ENCODE measurements at regions not wholly inside any gene's neighbourhood (a gene's known extent, or its start where the extent isn't known, plus 50 kb on each side); places are given as distances from the start of the nearest gene placed in this dataset.
"Not testable (repeated sequence)": the region's sequence is repeated elsewhere in the genome, so short reads cannot be mapped to it uniquely, and the experiment has no call there.

DNA sequence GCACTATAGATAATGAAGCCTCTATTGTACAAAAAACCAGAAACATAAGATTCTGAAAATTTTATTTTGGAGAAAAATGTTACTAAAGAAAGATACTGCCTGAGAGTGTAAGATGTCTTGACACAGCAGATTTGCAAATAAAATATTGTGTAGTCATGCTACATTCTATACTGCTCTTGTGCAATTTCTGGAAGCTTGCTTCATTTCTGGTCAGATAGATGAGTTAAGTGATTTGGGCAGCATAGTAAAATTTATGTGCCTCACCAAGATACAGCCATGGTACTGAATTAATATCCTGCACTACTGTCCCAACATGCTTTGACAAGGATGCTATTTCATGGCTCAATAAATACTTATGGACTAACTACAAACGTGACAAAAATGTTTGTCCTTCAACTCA, 55.1 kb upstream of the STARD13 start:
- no peak for DNase-seq (ENCODE audit: low read depth)

- DNase-seq (ENCODE audit: low read depth), result no peak
These were observed 56.4 kb upstream of the STARD13 start for GRCh38 chr13:33341861-33342452.

- DNase-seq (ENCODE audit: low read depth), result no peak
These were observed 60.3 kb upstream of the STARD13 start for GRCh38 chr13:33345842-33346241.

DNA sequence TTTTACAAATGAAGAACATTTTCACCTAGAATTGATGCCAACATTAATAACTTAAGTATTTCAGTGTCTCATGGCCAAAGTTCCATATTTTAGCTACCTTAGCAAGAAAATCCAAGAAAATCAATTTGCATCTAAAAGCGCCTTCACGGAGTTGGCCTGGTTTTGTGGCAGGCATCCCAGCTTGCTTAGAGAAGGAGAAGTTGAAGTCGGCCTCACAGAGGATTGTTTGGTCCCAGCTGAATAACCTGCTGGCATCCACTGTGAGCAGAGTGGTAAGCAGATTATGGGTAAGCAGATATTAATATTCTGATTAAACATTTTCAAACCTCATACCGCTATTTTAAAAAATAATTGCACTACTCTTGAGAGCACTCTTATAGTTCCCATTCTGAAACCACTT, 62.3 kb upstream of the STARD13 start:
- DNase-seq (ENCODE audit: low read depth), result no peak

DNA sequence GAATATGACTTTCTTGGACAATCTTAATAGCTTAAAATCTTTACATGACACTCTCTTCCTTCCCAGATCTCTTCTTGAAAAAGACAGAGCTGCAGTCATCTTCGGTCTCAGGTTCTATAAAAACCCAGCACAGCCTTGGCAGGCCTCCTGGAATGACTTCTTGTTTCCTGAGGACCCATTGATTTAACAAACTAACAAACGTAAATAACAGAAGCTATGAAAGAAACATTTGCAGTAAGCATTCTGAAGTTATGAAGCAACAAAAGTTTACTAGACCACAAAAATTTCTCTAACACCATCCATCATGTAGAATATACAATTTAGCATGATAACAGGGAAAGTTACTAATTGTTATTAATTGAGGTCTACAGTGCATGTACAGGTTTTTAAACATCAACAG, 62.8 kb upstream of the STARD13 start:
- DNase-seq (ENCODE audit: low read depth), result no peak

- no peak for DNase-seq (ENCODE audit: low read depth)
These were observed 63.9 kb upstream of the STARD13 start for GRCh38 chr13:33349288-33349985.

GRCh38 chr13:33349986-33350826, 64.7 kb upstream of the STARD13 start:
- no peak for DNase-seq (ENCODE audit: low read depth)

- DNase-seq (ENCODE audit: low read depth), result no peak
These were observed 65.8 kb upstream of the STARD13 start for GRCh38 chr13:33351319-33351718.

DNA sequence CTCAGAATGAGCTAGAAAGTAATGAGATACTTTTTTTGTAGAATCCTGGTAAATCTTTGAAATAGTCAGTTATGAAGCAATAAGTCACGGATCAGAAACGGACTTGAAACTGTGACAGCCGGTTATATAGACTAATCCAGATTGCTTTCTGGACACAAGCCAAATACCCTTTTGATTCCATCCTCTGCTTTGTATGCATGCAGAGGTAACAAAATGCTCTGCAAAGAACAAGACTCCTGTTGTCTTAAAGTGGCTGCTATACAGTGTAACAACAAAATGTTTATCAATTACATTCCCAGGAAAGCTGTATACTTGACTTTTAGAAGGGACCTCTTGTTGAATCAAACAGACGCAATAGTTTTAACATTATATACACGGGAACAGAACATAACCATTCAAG, 66.5 kb upstream of the STARD13 start:
- DNase-seq (ENCODE audit: low read depth), result no peak

- no peak for DNase-seq (ENCODE audit: low read depth)
These were observed 67.0 kb upstream of the STARD13 start for GRCh38 chr13:33352526-33352925.

DNA sequence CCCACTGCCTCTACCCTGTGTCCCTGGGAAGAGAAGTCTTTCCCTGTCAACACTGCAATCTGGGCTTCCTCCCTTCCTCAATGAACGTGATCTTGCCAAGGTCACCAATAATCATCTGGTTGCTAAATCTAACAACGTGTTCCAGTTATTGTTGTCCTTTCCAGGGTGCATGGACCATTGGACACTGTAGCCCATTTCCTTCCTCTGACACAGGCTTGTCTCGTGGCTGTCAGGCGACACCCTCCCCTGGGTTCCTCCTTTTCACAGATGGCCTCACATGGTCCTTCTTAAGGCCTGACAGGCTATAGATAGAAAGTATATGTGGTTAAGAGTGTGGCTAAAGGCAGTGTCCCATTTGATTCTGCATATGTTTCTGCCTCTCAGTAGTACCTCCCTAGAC, 67.7 kb upstream of the STARD13 start:
- DNase-seq (ENCODE audit: low read depth), result no peak

- no peak for DNase-seq (ENCODE audit: low read depth)
These were observed 68.1 kb upstream of the STARD13 start for GRCh38 chr13:33353646-33354045.

DNA sequence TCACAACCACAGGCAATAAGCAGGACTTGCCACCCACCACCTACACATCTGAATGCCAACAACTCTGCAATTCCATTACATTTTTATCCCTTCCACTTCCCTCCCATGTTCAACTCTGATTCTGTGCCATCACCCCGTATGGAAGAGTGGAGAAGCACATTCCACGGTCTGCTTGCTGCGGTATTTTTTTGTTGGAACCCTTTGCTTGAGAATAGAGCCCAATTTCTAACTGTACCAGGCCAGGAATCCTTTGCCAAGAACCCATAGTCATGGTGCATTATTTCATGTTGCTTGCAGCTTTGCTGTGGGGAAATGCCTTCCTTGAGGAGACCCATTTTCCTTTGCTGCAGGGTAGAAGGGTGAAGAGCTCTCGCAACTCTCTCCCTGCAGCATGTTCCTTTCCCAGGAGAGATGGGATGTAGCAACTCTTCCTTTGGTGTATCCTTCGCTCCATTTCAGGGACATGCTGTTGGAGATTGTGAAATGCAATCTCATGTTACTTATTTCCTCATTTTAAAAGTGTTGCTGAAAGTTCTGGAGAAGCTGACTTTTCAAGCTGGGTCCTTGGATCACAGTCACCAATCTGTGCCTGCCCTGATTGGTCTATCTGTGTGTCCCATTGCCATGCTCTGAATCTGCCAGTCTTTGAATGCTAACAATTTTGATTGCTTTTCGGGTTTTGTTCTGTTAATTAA, 69.8 kb upstream of the STARD13 start:
- no peak for DNase-seq (ENCODE audit: low read depth)

- DNase-seq (ENCODE audit: low read depth), result not testable (repeated sequence)
These were observed 72.5 kb upstream of the STARD13 start for GRCh38 chr13:33358076-33358475.

GRCh38 chr13:33362986-33363727, 77.6 kb upstream of the STARD13 start:
- no peak for DNase-seq (ENCODE audit: low read depth)

GRCh38 chr13:33364192-33364591, 78.6 kb upstream of the STARD13 start:
- DNase-seq (ENCODE audit: low read depth), result no peak

GRCh38 chr13:33366469-33367062, 81.0 kb upstream of the STARD13 start:
- no peak for DNase-seq (ENCODE audit: low read depth)

DNA sequence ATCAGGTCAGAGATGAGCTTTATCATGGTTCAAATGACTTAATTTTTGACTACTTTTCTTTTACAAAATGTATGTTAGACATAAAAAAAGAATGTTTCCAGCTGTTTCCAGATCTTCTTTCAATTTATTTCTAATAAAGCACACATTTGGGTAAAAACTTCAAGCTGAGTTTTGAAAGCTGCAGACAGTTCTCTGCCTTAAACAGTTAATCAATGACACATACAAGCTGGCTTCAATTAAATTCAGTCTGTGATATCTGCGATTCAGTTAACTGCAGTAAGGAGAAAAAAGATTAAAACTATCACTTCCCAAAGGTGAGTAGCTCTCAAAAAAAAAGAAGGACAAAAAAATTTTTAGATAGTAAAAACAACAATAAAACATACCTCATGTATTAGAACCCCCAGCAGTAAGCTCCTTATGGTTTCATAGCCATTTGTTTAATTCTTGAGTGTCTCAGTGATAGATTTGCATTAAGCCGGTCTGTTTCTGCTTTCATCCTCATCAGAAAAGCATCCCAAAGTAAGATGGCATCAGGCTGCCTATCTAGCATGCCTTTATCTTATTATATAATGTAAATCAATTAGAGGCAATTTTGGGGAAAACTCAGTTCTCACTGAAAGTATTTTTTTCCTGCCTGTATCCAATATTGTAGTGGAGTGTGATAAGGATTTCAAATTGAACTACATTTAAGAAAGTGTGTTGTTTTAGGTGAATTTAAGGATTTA, 81.8 kb upstream of the STARD13 start:
- DNase-seq (ENCODE audit: low read depth), result no peak

DNA sequence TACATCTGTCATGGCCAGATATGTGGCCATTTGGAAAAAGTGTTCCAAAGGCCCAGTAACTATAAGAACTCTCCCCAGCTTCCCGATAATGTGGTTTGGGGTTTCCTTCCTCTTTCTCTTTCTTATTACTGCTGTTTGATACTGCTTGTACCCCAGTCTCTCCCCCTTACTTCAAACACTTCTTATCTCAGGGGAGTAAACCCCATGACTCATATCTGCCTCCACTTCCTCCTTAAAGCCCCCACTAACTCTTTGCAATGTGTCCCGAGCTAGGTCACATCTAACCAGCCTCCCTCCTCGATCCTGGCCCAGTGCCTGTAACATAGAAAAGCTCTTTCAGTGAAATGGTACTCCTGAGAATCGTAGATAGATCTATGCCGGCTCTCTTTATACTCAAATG, 82.4 kb upstream of the STARD13 start:
- DNase-seq (ENCODE audit: low read depth), result no peak

GRCh38 chr13:33369073-33369472, 83.5 kb upstream of the STARD13 start:
- DNase-seq (ENCODE audit: low read depth), result no peak

Data from forelimb muscle (tissue), 1 donor.